Uterus (tissue), 2 donors: ENCODE measurements at regions not wholly inside any gene's neighbourhood (a gene's known extent, or its start where the extent isn't known, plus 50 kb on each side); places are given as distances from the start of the nearest gene placed in this dataset.

ENCODE experiments used
- CTCF ChIP-seq, 4 experiments: fragments of 200-600 bp in 2 of 4; fragments of 450-650 bp in 2 of 4; sonication (generic) in 2 of 4; IDR thresholded peaks; one replicate each; pipeline ENCODE4 v1.5.1; 2016 to 2019; ENCODE audit warnings: antibody characterized with exemption in 4 of 4, mild to moderate bottlenecking in 2 of 4, moderate library complexity in 1 of 4
- POLR2A ChIP-seq, 2 donors: fragments of 450-650 bp; IDR thresholded peaks; one replicate each; pipeline ENCODE4 v1.6.1; 2016; ENCODE audit warnings: antibody characterized with exemption in 2 of 2, mild to moderate bottlenecking in 1 of 2, moderate library complexity in 1 of 2

- TF ChIP-seq POLR2A (IDR thresholded peaks at IDR 0.05) (no peak), CTCF (IDR thresholded peaks at IDR 0.05) (no peak)
Measured at GRCh38 chr3:164752812-164753211, 325.5 kb downstream of the SI start.
